ENCODE measurements at regions not wholly inside any gene's neighbourhood (a gene's known extent, or its start where the extent isn't known, plus 50 kb on each side); places are given as distances from the start of the nearest gene placed in this dataset.

GRCh38 chr10:118516716-118517115, 78.7 kb downstream of the PRLHR start:
- no peak for TF ChIP-seq CTCF (IDR thresholded peaks at IDR 0.05)
- TF ChIP-seq POLR2A (IDR thresholded peaks at IDR 0.05): no peak
- no peak for TF ChIP-seq POLR2AphosphoS5 (IDR thresholded peaks at IDR 0.05)

Measured in prostate gland (tissue), 2 donors.